ENCODE measurements at regions not wholly inside any gene's neighbourhood (a gene's known extent, or its start where the extent isn't known, plus 50 kb on each side); places are given as distances from the start of the nearest gene placed in this dataset.
"Not testable (repeated sequence)": the region's sequence is repeated elsewhere in the genome, so short reads cannot be mapped to it uniquely, and the experiment has no call there.

- DNase-seq (ENCODE audit: extremely low read depth, low read depth, low spot score), result not testable (repeated sequence)
These were observed 1135.1 kb upstream of the DIAPH2 start for GRCh38 chrX:95549552-95549951.

GRCh38 chrX:95585321-95585720 lies 1099.3 kb upstream of the DIAPH2 start:
- no peak for DNase-seq (ENCODE audit: extremely low read depth, low read depth, low spot score)

DNA sequence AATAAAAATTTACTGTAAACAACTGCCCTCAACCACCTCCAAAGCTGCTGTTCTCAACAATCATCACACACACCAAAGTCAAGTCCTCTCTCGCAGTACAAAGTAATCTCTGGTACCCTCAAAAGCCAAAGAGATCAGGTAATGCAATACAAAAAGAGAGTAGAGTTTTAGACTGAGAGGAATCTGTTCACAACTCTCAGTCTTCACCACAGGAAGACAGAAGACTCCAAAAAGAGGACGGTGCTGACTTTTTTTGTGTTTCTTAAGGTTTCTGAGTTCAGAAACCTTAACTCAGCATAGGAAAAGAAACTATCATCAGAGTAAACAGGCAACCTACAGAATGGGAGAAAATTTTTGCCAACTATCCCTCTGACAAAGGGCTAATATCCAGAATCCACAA lies 1072.3 kb upstream of the DIAPH2 start:
- no peak for DNase-seq (ENCODE audit: extremely low read depth, low read depth, low spot score)

GRCh38 chrX:95622200-95622599 lies 1062.4 kb upstream of the DIAPH2 start:
- DNase-seq (ENCODE audit: extremely low read depth, low read depth, low spot score), result no peak

DNA sequence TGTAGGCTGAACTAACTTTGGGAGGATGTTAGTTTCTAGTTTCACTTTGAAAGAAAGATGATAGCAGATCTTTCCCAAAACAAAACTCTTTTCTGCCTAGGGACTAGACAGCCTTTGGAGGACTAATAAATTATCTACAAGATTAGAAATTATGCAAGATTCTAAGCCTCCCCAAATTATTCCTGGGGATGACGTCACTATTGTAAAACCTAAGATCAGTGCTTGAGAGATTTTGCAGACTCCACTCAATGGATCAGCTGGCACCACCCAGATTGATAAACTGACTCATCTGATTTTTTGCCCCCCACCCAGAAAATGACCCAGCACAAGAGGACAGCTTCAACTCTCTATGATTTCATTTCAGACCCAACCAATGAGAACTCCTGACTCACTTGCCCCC lies 1057.9 kb upstream of the DIAPH2 start:
- DNase-seq (ENCODE audit: extremely low read depth, low read depth, low spot score), result no peak

GRCh38 chrX:95628796-95629195 lies 1055.8 kb upstream of the DIAPH2 start:
- no peak for DNase-seq (ENCODE audit: extremely low read depth, low read depth, low spot score)

- no peak for DNase-seq (ENCODE audit: extremely low read depth, low read depth, low spot score)
These were observed 1054.9 kb upstream of the DIAPH2 start for GRCh38 chrX:95629737-95630136.

- DNase-seq (ENCODE audit: extremely low read depth, low read depth, low spot score), result no peak
These were observed 1044.4 kb upstream of the DIAPH2 start for GRCh38 chrX:95640226-95640625.

DNA sequence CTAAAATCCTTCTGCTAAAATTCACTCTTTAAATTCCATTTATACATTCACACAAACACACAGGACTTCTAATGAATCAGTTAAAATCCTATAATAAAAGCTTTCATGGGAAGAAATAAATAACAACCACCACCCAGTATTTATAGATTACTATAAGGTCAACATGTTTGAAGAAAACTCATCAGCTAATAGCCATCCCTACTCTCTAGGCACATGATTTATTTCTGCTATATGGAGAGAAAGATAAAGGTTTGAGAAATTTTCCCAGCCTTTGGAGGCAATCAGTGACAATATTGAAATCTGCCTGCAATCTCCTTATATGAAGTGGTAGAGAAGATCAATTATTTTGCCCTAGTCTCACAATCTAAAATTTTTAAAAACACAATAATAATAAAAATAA lies 1038.9 kb upstream of the DIAPH2 start:
- DNase-seq (ENCODE audit: extremely low read depth, low read depth, low spot score), result no peak

- no peak for DNase-seq (ENCODE audit: extremely low read depth, low read depth, low spot score)
These were observed 1022.4 kb upstream of the DIAPH2 start for GRCh38 chrX:95662200-95662599.

DNA sequence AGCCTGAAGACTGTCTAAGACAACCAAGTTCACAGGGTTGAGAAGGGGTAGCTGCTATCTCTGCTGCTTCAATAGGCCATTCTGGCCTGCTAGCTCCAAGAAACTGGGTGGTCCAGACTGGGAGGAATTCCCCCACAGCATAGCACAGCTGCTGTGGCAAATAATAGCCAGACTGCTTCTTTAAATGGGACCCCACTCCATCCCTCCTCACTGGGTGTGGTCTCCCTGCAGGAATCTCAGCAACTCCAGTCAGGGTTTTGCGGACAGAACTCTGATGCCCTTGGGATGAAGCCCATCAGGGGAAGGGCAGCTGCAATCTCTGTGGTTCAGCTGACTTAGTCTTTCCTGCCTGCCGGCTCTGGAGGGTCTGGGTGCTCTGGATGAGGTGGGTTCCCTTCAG lies 1018.6 kb upstream of the DIAPH2 start:
- DNase-seq (ENCODE audit: extremely low read depth, low read depth, low spot score), result no peak

DNA sequence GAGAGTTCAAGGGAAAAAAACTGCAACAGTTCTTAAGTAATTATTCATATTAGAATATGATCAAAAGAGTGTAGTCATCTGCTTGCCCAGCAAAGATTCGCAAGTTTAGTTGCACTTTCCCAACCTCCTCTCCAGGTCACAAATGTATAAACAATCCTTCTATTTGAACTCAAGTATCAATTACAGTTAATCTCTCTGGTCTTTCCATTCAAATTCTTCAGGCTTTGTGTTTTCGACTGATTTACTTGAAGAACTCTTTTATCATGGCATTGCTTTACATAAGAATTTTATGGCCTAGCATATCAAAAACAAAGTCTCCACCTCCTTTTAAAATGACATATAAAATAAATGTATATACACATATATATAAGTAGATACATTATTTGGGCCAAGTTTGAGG lies 1009.6 kb upstream of the DIAPH2 start:
- no peak for DNase-seq (ENCODE audit: extremely low read depth, low read depth, low spot score)

- DNase-seq (ENCODE audit: extremely low read depth, low read depth, low spot score), result no peak
These were observed 1008.8 kb upstream of the DIAPH2 start for GRCh38 chrX:95675794-95676193.

DNA sequence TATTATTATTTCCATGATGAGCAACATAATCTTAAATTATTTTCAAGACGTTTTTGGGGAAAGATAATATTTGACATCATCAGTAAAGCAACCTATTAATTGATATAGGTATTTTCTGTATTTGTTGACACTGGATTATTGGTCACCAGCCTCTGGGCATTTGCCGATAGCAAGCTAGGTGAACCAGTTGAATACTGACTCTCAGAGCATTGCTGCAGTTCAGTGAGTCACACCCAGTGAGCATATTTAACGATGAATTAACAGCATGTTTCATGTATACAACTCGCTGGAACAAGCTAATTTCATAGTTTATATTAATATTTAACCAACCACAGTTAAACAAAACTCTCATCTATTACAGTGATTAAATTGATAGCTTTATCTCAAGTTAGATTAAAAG lies 1006.0 kb upstream of the DIAPH2 start:
- no peak for DNase-seq (ENCODE audit: extremely low read depth, low read depth, low spot score)

DNA sequence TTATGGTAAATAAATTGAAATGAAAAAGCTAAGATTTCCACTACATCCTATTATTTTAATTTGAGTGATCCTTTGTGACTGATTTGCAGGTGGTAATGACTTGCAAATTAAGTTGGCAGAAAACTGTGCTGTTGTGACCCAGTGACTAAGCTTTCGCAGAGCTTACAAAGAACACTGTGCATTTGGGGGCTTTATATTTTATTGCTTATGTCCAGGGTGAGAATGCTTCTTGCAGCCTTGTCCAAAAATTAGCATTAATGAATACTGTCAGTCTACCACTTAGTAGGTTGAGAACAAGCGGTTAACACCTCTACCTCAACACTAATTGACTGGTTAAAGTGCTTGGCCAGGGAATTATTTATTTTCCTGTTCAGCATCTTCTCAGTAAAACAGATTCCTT lies 991.3 kb upstream of the DIAPH2 start:
- no peak for DNase-seq (ENCODE audit: extremely low read depth, low read depth, low spot score)

- no peak for DNase-seq (ENCODE audit: extremely low read depth, low read depth, low spot score)
These were observed 980.9 kb upstream of the DIAPH2 start for GRCh38 chrX:95703696-95704095.

DNA sequence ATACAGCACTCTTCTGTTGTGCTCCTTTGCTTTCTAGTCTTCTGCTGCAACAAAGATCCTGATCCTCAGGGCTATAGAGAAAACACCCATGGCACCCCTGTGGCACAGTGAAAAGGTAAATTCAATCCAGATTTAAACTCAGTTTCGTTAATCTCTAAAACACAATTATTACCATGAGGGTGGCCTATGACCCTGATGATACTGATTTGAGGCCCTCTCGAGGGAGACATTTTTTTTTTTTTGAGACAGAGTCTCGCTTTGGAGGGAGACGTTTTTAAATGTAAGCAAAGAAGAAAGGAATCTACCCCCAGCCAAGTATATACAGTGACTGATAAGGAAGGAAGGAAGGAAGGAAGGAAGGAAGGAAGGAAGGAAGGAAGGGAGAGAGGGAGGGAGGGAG lies 967.8 kb upstream of the DIAPH2 start:
- no peak for DNase-seq (ENCODE audit: extremely low read depth, low read depth, low spot score)

- DNase-seq (ENCODE audit: extremely low read depth, low read depth, low spot score), result no peak
These were observed 965.9 kb upstream of the DIAPH2 start for GRCh38 chrX:95718746-95719145.

DNA sequence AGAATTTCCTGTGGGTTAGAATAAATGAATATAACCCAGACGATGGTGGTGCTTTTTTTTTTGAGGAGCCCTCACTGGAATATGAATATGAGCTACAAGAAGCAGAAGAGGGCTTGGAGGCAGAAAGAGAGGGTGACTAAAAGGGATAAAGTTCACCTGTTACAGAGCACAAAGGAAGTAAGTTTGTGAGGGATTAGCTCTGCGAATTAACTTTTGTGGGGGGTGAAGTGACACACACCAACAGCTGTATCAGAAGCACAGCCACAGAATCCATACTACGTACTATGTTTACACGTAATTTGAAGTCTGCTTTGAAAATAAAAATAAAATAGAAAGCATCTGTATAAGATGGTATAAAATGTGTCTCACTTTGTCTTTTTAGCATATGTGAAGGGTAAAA lies 963.6 kb upstream of the DIAPH2 start:
- no peak for DNase-seq (ENCODE audit: extremely low read depth, low read depth, low spot score)

- DNase-seq (ENCODE audit: extremely low read depth, low read depth, low spot score), result no peak
These were observed 956.2 kb upstream of the DIAPH2 start for GRCh38 chrX:95728446-95728845.

GRCh38 chrX:95729401-95729800 lies 955.2 kb upstream of the DIAPH2 start:
- DNase-seq (ENCODE audit: extremely low read depth, low read depth, low spot score), result no peak

DNA sequence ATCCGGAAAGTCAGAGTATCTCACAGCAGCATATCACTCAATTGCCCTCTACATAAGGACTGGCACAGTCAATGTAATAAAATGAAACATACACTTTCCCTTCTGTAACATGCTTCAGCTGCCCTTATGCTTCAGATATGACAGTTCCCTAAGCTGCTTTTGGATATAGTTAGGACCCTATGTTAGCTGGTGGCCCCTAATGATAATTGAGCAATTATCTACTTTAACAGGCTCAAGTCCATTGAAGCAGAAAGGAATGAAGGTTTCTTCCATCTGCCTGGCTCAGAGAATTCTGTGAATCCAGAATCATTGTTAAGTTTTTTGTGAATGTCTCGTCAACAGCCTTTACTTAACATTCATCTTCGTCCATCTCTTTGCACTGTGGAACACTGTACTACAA lies 951.2 kb upstream of the DIAPH2 start:
- DNase-seq (ENCODE audit: extremely low read depth, low read depth, low spot score), result no peak

DNA sequence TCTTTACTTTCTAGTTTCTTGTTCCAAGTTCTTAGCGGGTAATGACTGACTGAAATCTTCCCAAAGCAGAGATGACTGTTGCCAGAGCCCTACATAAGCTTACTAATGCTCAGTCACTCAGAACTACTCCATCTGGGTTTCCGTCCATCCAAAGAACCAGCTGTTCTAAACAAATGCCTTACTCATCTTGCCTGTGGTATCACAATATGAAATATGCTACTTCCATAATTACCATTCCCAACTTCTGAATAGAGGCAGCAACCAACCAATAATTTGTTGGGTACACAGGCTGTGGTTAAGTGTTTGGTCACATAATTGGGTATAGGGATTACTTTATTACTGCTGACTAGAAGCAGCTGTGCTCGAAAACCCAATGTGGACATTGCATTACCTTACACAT lies 930.2 kb upstream of the DIAPH2 start:
- DNase-seq (ENCODE audit: extremely low read depth, low read depth, low spot score), result no peak

DNA sequence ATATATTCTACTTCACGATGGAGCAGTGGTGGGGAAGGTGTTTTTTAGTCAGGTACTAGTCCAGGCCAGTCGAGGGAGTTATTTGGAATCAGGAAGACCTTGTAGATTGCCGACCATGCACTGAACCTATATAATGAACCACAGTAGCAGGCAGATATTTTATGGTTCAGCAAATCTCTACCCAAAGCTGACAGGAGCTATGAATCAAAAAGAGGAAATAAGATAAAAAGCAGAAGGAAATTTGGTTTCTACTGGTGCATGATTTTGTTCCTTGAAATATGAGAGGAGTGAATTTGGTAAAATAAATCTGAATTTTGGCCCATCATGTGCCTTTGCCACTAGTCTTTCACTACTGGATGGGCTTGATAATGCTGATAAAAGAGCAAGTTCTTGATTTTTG lies 924.3 kb upstream of the DIAPH2 start:
- no peak for DNase-seq (ENCODE audit: extremely low read depth, low read depth, low spot score)
